ENCODE measurements at regions not wholly inside any gene's neighbourhood (a gene's known extent, or its start where the extent isn't known, plus 50 kb on each side); places are given as distances from the start of the nearest gene placed in this dataset.
A peak's percentile ranks its signal among the peaks of the same experiment; 100 is the strongest.
"Not testable (repeated sequence)": the region's sequence is repeated elsewhere in the genome, so short reads cannot be mapped to it uniquely, and the experiment has no call there.

DNA sequence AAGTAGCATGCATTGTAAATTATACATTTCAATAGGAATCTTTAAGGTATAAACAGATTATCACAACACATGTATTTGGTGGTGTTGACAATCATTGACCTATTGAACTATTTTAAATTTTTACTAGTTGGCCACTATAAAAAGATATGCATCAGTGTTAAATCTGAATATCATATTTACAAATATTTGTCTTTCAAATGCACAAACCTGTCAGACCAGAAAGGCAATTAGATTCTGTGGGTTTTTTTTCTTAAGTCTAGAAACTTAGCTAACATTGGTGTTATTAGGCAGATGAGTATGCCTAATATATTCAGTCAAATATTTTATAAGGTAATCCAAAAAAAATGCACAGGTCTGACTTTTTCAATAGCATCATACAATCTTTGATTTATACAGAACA lies 241.4 kb upstream of the DGKB start:
- DNase-seq, result no peak

DNA sequence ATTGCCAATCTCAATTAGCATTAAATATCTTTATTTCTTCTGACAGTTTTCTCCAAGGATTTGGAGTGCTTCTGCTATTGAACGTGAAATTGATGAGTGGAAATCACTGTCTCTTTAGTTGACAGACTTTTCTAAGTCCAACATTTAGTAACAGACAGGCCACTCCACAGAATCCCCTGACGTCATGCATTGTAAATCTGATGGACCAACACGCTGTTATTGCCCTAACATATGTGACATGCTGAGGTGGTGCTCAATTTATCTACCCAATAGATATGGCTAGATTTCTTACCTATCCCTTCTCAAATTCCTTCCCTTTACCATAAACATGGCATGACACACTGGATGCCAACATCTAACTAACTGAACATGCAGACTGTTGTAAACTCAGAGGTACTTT lies 240.6 kb upstream of the DGKB start:
- DNase-seq, result no peak

DNA sequence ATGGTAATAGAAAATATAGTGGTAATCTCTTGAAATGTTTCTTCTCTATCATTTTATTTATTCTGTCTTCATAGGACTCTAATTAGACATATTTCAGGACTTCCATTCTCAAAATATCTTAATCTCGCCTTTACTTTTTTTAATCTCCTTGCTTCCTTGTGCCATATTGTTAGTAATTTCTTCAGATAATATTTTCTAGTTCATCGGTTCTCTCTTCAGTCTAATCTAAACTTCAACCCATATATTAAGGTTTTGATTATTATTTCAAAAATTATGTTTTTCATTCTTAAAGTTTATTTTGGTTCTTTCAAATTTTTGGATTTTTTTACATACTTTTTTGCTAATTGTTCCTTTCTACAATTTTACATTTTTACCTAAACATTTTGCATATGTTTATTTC lies 237.9 kb upstream of the DGKB start:
- no peak for DNase-seq

DNA sequence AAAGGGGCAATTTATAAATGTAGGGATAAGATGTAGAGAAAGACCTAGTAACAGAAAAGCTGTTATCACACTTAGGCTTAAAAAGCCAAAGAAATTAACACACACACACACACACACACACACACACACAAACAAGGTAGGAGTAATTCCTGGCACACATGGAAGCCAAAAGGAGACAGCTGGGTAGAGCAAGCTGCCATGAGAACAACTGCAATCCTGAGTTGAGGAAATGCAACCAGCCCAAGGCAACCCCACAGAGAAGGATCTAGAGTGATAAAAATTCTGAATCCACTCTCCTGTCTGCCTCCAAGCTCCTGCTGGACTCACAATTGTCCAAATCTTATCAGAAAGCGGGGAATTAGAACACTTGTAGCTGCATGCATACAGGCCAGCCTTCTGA lies 229.1 kb upstream of the DGKB start:
- DNase-seq, result no peak

DNA sequence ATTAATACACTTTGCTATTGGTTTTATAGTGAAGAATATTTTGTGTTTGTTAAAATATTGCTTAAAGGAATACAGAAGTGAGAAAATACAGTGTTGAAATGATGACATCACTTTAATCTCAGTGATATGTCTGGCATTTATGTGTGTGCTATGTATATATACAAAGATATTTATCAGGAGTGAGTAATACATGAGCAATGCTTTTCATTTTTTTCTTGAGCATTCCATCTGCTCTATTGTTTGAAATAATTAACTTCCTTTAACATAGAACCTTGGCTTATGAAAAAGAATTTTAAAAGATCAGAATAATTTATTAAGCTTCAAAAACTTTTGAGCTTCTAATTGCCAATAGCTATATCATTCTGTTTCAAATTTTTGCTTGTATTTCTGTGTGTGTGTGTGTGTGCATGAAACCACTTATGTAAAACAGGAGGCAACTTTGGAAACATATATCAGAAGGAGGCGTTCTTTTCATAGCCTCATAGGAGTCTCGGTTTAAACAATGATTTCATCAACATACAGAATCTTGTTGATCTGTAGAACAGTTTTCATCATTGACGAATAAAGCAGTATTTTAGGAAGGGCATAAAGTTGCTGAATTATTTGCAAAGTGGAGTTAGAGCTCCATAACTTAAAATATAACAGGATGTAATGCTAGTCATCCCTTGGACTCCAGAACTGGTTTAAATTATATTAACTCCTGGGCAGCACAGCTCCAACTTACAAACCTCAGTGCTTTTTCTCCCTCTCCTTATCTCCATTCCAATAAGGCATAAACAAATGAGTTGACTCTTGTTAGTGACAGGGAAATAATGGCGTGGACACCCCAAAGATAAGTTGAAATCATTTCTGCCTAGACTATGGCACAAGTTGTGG lies 228.4 kb upstream of the DGKB start:
- DNase-seq, result no peak

DNA sequence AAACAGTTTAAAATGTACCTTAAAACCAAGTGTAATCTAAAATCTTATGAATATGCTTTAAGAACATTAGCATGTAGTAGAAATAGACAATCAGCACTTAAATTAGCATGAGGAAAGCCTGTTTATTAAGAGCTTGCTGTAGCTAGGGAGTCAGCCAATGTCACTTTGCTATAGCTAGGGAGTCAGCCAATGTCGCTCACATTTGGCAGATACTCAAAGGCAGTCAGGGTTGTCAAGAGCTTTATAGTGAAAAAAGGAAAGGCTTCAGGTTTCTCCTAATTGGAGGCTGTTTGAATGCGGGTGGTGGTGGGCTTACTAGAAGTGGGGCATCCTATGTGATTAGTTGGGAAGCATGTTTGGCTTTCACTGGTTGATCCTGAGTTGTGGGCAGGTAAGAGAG lies 226.2 kb upstream of the DGKB start:
- DNase-seq, result no peak

DNA sequence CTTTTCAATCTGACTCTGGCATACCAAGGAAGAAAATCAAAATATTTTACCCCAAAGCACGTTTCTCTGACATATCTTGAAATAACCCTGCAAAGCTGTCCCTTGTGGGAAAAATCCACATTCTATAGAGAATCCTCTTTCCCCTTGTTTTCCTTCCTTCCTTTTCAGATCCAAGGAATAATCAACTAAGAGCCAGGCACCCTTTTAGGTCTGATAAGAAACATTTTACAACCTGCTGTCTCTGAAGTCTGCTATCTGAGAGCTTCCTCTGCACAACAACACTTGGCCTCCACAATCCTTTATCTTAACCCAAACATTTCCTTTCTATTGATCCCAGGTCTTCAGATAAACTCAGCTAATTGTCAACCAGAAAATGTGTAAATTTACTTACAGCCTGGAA lies 224.1 kb upstream of the DGKB start:
- not testable (repeated sequence) for DNase-seq

DNA sequence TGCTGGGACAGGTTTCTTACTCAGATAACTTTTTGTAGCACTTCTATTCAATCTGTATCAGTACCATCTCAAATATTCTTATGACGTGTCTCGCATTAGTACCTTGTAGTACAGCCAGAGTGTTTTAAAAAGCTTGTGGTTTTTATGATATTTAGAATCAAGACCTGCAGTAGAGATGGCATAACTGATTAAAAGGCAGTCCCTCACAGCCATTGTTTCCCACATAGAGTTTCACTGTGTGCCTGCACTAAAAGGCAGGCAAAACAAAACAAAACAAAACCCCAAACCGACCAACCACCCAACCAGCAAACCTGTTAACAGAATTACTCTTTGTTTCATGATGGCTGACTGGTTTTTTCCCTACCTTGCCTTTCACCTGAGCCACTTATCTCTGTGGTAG lies 221.3 kb upstream of the DGKB start:
- no peak for DNase-seq

DNA sequence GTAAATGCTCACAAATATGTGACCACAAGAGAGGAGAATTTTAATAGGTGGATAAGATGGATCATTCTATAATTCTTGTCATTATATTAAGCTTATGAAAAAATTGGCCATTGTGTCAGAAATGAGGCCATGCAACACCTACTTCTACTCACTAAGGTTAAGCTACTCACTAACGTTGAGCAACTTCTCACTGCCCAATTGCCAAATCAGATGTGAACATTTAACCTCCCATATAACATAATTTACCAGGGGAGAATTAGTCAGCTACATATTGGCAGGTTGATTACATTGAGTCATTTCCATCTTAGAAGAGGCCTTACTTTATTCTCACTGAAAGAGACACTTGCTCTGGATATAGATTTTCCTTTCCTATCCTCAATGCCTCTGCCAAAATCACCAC lies 211.2 kb upstream of the DGKB start:
- no peak for DNase-seq

DNA sequence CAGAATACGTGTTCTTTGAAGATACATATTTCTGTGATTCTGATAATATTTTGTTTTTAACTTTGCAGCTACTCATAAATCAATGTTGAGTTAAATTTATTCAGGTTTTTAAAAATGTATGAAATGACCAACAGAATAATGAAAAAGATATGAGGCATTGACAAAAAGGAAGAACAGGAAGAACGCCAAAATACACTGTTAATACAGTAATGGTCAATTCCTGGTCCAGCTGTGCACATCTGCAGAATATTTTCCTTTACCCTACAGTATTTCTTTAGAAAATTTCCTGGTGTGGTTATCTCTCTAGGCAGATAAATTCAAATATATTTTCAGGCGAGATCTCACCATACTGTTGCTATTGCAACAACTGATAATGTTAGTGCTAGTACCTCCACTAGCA lies 203.2 kb upstream of the DGKB start:
- DNase-seq, result no peak

DNA sequence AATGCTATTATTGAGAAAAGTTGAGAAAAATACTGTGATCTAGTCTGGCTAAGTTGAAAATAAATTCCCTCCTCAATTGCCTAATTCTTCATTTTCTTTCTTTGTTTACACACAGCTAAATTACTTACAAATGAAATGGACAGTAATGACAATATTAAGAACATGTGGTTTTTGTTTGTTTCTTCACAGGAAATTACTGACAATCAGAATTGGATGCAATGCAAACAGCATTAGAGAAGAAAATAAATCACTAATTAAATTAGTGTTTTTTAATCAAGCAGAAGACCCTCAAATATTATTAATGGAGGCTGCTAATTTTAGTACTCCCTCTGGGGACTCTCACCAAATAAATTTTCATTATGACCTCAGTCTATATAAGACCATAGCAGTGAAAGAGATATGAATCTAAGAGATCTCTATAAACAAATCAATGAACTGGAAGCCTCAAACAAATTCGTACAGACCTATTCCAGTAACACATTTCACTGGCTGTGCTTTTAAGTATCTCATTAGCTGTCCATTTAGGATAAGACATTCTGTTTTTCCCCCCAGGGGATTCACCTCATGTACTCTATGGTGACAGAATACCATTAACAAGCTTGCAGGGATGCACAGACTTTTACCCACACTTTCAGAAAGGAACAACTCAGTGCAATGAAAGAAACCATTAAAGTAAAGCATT lies 202.0 kb upstream of the DGKB start:
- peak; percentile 25 for DNase-seq

DNA sequence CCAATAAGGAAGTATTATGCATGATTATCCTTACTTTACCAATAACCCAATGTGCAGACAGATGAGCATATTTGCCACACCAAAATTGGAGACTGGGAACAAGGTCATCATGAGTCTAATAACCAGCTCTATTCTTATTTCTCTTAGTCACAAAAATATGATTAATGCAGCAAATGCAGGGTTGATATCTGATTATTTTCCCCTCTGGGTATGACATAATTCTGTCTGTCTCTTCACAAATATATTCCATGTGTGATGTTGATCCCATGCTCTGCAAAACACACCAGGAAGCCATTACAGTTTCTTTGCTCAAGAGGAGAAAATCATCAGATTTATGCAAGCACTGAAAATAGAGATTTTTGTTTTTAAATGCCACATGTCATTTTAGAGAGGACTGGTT lies 196.5 kb upstream of the DGKB start:
- no peak for DNase-seq

DNA sequence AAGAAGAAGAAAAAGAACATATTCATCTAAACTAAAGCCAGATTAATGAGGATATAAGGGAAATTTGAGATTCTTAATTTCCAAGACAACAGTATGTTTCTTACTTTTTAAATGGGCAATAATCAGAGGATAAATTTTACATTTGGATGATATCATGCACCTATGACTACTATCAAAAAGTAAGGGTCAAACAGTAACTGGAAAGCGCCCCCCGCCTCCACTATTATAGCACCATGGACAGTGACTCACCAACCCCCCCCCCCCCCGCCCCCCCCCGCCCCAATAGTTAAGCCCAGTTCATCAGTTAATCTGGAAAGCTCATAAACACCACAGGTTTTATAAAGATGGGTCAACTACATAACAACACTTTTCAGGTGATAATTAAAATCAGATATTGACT lies 194.3 kb upstream of the DGKB start:
- no peak for DNase-seq

DNA sequence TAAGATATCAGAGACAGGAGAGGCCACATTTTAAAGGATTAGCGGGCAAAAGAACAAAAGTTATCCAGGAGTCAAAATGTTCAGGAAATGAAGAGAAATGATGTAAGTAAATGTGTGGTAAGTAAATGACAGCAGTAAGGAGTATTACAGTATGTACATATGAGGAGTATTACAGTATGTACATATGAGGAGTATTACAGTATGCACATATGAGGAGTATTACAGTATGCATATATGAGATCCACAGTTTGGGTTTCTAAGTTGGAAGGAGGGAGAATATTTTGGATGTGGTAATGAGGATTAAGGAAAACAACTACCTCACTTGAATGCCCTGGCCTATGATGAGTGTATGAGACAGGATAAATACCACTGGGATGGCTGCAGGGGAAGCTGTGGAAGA lies 192.4 kb upstream of the DGKB start:
- DNase-seq, result no peak

DNA sequence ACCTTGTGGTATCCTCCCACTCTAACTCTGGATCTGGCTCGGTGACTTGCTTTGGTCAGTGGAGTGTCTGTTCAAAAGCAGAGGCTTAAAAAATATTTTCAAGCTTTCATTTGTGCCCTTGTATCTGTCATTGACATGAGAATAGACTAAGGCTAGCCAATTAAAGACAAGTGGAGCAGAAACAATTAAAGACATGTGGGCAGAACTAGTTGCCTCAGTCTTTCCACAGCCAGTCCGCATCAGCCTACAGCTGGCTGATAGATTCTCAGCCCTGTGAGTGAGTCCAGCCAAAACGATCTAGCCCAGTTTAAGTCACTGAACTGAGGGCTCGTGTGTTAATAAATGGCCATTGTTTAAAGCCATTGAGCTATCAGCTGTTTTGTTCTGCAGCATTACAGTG lies 185.2 kb upstream of the DGKB start:
- no peak for DNase-seq

DNA sequence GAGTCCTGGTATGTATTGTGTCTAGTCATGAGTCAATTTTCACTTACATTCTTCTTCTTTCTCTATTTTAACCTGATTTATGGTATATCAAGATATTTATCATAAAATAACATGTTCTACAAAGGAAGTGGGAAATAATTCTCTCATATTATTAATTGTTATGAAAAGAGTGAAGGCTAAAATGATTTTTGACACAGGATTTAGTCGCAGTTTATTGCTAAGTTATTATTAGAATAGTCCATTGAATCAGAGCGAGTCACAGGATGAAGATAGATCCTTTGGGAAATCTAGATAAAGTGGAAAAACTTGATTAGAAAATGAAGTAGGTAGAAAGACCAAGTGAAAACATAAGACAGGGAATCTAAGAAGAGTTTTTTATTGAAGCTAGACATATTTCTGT lies 184.3 kb upstream of the DGKB start:
- DNase-seq, result no peak

DNA sequence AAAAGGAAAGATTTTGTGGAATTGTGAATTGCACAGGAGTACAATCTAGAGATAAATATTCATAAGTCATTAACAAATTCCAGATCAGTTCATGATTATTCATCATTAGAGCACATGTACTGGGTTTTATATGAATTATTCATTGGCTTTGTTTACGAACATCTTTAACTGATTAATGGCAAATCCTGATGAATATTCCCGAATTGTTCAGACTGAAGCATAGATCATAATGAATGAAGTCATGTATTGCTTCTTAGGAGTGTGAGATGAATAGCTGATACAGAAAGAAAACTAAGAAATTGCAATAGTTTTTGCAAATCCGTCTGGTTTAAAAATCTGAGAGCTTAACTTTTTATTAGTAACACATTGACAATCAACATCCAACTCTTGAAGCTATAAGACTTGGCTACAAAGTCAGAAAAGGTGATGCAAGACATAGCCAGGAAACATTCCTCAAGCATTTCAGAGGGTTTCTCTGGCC lies 183.6 kb upstream of the DGKB start:
- no peak for DNase-seq

DNA sequence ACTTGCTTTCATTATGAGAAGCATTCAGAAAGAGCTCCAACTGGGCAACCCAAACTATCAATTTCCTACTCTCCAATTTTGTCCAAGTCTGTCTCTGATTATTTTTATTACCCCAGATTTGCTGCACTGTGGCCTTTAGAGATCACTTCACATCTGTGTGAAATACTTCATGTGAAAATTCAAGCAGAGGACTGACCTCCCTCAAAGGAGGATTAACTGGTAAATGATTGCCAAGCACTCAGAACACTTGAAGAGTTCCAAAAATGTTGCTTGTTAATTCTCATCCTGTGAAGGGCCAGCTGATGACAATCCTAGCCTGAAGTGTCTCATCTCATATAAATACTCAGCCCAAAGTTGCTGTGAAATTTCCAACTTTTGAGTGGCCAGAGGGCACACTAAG lies 182.8 kb upstream of the DGKB start:
- DNase-seq, result no peak

DNA sequence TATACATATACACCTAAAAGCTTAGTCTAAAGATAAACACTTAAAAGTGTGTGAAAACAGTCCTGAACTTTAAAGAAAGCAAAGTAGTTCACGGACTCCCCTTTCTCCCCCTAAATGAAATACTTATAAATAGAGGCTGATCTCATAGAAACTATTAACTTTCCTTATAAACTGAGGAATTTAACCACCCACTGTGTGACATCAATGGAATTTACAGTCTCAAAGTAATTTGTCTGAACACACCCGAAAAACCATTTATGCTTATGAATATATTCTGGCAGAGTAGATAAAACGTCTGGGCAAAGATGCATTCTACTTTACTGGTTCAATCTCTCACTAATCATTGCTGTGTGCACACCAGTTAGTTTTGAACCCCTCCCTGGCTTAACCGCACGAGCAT lies 181.8 kb upstream of the DGKB start:
- no peak for DNase-seq

DNA sequence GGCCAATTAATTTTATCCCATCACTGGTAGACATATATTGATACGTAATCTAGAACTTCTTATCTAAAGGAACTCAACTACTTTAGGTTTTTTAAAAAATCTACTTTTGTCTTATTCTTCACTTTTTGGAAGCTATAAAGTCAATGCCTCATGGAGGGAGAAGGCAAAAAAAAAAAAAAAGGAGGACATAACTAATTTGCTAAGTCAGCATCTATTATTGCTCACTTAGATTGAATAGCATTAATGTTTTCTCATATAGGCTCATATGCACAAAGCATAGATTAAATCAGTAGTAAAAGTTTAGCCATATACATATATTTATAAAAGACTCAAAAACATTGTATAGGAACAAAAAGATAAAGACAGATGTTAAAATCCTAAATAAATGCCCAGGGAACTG lies 179.3 kb upstream of the DGKB start:
- no peak for DNase-seq

DNA sequence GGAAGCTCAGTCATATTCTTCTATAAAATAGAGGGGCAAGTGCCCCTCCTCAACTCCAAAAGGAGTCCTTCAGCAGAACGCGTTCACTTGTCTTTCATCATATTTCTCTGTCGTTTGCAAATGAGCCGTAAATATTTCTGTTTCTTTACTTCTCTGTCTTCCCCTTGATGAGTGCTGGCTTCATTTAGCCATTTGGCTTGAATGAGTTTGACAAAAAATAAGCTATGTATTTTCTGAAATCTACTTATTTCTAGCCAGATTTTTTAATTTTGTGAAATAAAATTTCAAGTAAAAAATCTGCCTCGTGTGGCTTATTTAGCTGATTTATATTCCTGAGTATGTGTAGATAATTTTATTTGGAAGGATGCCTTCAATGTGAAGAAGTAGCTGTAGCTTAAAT lies 170.8 kb upstream of the DGKB start:
- no peak for DNase-seq

DNA sequence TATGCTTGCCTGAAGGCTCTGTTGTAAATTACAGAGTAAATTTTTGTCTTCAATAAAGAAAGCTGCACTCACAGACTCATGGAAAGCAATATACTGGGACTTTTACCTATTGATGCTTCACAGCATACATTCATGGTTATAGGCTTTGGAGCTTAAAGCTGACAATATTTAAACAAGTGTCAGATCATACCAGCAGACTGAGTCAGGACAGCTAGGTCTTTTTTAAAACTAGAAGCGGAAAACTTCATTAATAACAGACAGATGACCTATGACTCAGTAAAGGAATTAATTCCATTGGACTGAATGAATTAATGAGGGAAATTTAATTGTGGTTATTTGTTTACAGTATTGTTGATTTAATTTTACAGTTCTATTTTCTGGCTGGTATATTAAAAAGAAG lies 165.8 kb upstream of the DGKB start:
- DNase-seq, result no peak

DNA sequence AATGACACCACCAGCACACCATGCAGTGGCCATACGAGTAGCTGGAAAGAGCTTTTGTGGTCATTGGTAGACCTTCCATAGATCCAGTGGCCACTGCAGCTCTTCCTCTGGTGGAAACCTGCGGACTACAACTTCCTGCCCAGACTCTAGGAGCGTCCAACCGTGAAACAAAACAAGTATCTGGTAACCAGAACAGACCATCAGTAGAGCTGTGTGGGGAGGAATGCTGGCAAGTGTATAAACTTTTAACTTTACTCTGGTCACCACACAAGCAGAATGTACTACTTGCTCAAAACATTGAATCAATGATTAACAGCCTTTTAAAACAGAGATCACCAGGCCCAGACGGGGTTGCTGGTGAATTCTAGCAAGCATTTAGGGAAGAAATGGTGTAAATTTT lies 154.7 kb upstream of the DGKB start:
- DNase-seq, result no peak

DNA sequence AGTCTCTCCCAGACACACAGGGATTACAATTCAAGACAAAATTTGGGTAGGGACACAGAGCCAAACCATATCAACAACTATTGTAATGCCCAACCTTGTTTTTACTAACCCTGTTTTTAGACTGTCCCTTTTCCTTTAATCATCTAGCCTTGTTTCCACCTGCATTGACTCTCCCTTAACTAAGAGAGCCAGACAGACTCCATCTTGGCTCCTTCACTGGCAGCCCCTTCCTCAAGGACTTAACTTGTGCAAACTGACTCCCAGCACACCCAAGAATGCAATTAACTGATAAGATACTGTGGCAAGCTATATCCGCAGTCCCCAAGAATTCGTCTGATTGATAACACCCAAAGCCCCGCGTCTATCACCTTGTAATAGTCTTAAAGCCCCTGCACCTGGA lies 151.8 kb upstream of the DGKB start:
- DNase-seq, result not testable (repeated sequence)

DNA sequence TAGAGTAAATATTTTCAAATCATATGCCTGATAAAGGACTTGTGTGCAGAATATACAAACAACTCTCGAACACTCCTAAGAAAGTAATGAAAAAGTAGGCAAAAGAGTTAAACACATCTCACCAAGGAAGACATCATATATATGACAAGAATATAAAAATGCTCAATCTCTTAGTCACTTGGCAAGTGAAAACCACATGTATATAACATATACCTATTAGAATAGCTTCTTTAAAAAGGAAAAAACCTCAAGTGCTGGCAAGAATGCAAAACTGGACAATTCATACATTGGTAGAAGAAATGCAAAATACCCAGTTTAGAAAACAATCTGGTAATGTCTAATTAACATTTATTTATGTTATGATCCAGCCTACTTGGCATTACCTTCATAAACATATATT lies 146.6 kb upstream of the DGKB start:
- no peak for DNase-seq

All from DMS 273 treated with DMSO at 0.1 percent for 48 hours (cell line).